Thoracic aorta (tissue), 2 donors: ENCODE measurements at regions not wholly inside any gene's neighbourhood (a gene's known extent, or its start where the extent isn't known, plus 50 kb on each side); places are given as distances from the start of the nearest gene placed in this dataset.
"Not testable (repeated sequence)": the region's sequence is repeated elsewhere in the genome, so short reads cannot be mapped to it uniquely, and the experiment has no call there.

ENCODE experiments used
- ATAC-seq: fragments of 150-250 bp; one replicate; pipeline ENCODE4 v1.8.0; 2017; ENCODE audit warnings: low read depth; ENCODE audit not compliant: insufficient number of reproducible peaks, low FRiP score
- DNase-seq: peaks from one replicate; pipeline ENCODE4 v3.0.0-alpha.2; 2020; ENCODE audit warnings: low spot score
- H3K27ac ChIP-seq, 2 donors: fragments of 200-600 bp; sonication (generic); 1 replicate in 1 of 2; 2 replicates in 1 of 2; pipeline ENCODE4 v1.5.1; 2016; ENCODE audit warnings: mild to moderate bottlenecking in 2 of 2, moderate library complexity in 2 of 2
- H3K27me3 ChIP-seq: fragments of 200-600 bp; sonication (generic); replicated peaks from 2 replicates; pipeline ENCODE4 v1.6.0; 2016; ENCODE audit warnings: mild to moderate bottlenecking; ENCODE audit not compliant: insufficient read depth
- H3K36me3 ChIP-seq: fragments of 200-600 bp; sonication (generic); one replicate; pipeline ENCODE4 v1.5.1; 2016
- H3K4me1 ChIP-seq, 2 donors: fragments of 200-600 bp; sonication (generic); 1 replicate in 1 of 2; 2 replicates in 1 of 2; pipeline versions ENCODE4 v1.5.1 to v1.6.0; 2016; ENCODE audit warnings: low read depth in 2 of 2, mild to moderate bottlenecking in 1 of 2; ENCODE audit not compliant: control insufficient read depth in 1 of 2
- H3K4me3 ChIP-seq: fragments of 200-600 bp; sonication (generic); 2 replicates; pipeline ENCODE4 v1.5.1; 2016; ENCODE audit warnings: mild to moderate bottlenecking
- H3K9me3 ChIP-seq: fragments of 200-600 bp; sonication (generic); 2 replicates; pipeline ENCODE4 v1.5.1; 2016
- CTCF ChIP-seq: fragments of 200-600 bp; sonication (generic); IDR thresholded peaks from one replicate; pipeline ENCODE4 v1.5.1; 2019; ENCODE audit warnings: antibody characterized with exemption

- Histone ChIP-seq H3K36me3 (no peaks in the 10 kb centered on the region), H3K4me3 (no peak overlapping the region), H3K9me3 (no peaks in the 10 kb centered on the region), H3K4me1 (no peaks in the 10 kb centered on the region), H3K27me3 (no peaks in the 10 kb centered on the region), H3K27ac (no peak overlapping the region)
- no peak for TF ChIP-seq CTCF
- no peak for DNase-seq
- ATAC-seq, result no peak
These were observed 101.5 kb upstream of the SATB1 start for GRCh38 chr3:18526667-18527066.

- not testable (repeated sequence) for ATAC-seq, H3K27me3 ChIP-seq, DNase-seq, H3K4me1 ChIP-seq, H3K27ac ChIP-seq, H3K36me3 ChIP-seq, H3K4me3 ChIP-seq, H3K9me3 ChIP-seq
These were observed 91.0 kb upstream of the SATB1 start for GRCh38 chr3:18516170-18516569.

GRCh38 chr3:18513091-18513490 lies 88.0 kb upstream of the SATB1 start:
- TF ChIP-seq CTCF, result no peak
- H3K4me1 ChIP-seq, result no peaks in the 10 kb centered on the region
- H3K36me3 ChIP-seq, result no peaks in the 10 kb centered on the region
- no peaks in the 10 kb centered on the region for H3K9me3 ChIP-seq
- no peak for ATAC-seq
- H3K27me3 ChIP-seq, result no peaks in the 10 kb centered on the region
- H3K27ac ChIP-seq, result no peak overlapping the region
- H3K4me3 ChIP-seq, result no peak overlapping the region
- no peak for DNase-seq

GRCh38 chr3:18512007-18512406 lies 86.9 kb upstream of the SATB1 start:
- TF ChIP-seq CTCF, result no peak

GRCh38 chr3:18510947-18511346 lies 85.8 kb upstream of the SATB1 start:
- H3K9me3 ChIP-seq, result no peaks in the 10 kb centered on the region
- TF ChIP-seq CTCF, result no peak
- no peak overlapping the region for H3K27ac ChIP-seq
- no peaks in the 10 kb centered on the region for H3K36me3 ChIP-seq
- no peak overlapping the region for H3K4me3 ChIP-seq
- DNase-seq (no peak), ATAC-seq (no peak)
- H3K27me3 ChIP-seq, result no peaks in the 10 kb centered on the region
- no peaks in the 10 kb centered on the region for H3K4me1 ChIP-seq

More at GRCh38 chr3:18512007-18512406, 86.9 kb upstream of the SATB1 start:
- Histone ChIP-seq H3K27ac (no peak overlapping the region), H3K9me3 (no peaks in the 10 kb centered on the region), H3K36me3 (no peaks in the 10 kb centered on the region), H3K4me3 (no peak overlapping the region), H3K27me3 (no peaks in the 10 kb centered on the region), H3K4me1 (no peaks in the 10 kb centered on the region)
- no peak for DNase-seq
- no peak for ATAC-seq

GRCh38 chr3:18507333-18507732 lies 82.2 kb upstream of the SATB1 start:
- Histone ChIP-seq H3K36me3 (no peaks in the 10 kb centered on the region), H3K4me1 (no peaks in the 10 kb centered on the region), H3K27ac (no peak overlapping the region), H3K9me3 (no peaks in the 10 kb centered on the region), H3K27me3 (no peaks in the 10 kb centered on the region), H3K4me3 (no peak overlapping the region)
- no peak for ATAC-seq
- DNase-seq, result no peak
- TF ChIP-seq CTCF, result no peak
